ENCODE measurements at regions not wholly inside any gene's neighbourhood (a gene's known extent, or its start where the extent isn't known, plus 50 kb on each side); places are given as distances from the start of the nearest gene placed in this dataset.

DNA sequence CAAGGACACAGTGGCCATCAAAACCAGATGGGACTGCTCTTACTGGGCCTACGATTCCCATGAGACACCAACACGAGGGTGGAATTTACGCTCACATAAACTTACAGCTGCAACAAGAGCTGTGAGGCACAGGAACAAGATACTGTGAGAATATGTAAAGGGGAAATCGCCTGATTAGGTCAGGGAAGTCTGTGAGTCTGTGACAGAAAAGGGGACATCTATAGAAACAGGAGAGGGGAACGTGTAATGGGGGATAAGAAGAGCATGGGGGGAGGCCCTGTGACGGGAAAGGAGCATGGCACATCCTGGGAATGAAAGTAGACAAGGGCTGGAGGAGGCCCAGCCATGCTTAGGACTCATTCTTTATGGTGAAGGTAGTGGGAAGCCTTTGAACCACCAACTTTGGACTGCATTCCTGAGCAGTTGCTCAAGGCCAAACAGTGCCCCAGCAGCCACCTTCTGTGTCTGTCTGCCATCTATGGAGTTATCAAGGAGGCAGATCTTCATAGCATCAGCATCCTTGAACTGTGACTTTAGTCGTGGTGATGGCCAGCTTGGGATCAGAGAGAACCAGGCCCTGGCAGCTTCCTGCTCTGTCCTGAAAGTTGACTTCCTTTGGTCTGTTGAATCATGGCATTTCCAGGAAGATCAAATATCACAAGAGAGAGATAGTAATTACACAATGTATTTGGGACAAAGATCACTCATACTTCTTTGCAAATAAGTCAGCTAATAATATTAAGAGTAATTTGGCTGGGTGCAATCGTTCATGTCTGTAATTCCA, 87.9 kb upstream of the FAM169A start:
- DNase-seq, result no peak

GRCh38 chr5:74953554-74953936, 87.4 kb upstream of the FAM169A start:
- no peak for DNase-seq

DNA sequence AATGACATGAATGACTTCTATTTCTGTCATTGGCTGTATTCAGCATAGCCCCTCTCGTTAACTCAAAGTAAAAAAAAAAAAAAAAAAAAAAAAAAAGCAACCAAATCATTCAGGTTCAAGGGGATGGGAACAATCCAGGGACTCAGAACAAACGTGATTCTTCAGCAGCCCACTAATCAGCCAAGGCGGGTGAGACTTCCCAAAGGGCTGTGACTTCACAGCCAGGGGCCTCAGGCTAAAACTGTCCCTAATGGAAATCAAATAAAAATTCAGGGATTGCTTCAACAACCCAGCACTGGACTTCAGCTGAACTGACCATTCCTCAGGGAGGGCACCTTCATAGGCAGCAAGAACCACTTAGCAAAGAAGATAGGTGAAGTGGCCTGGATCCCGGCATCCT, 86.2 kb upstream of the FAM169A start:
- DNase-seq, result no peak

- no peak for DNase-seq
Observed at GRCh38 chr5:74951865-74952264, 85.7 kb upstream of the FAM169A start.

- DNase-seq, result no peak
Observed at GRCh38 chr5:74950836-74951515, 84.8 kb upstream of the FAM169A start.

DNA sequence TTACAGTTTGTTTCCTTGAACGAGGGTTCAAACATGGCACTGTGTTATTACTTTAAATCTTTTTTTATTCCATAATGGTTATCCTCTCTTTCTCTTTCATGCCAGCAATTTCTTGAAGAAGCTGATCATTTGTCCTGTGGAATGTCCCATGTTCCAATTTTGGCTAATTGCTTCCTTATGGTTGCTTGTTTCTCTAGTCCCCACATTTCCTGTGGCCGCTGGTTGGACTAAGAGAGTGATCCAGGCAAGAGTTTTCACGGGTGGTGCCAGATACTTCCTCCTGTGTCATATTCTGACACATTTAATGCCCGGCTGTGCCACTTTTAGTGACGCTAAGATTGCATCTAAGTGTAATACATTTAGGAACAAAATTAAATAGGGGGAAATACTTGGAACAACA, 83.8 kb upstream of the FAM169A start:
- no peak for DNase-seq

GRCh38 chr5:74948031-74948546, 81.9 kb upstream of the FAM169A start:
- no peak for DNase-seq

GRCh38 chr5:74946471-74946870, 80.3 kb upstream of the FAM169A start:
- no peak for DNase-seq

- no peak for DNase-seq
Observed at GRCh38 chr5:74945561-74946165, 79.5 kb upstream of the FAM169A start.

- DNase-seq, result no peak
Observed at GRCh38 chr5:74943905-74944304, 77.7 kb upstream of the FAM169A start.

- DNase-seq, result no peak
Observed at GRCh38 chr5:74942622-74943286, 76.6 kb upstream of the FAM169A start.

GRCh38 chr5:74940782-74941353, 74.7 kb upstream of the FAM169A start:
- no peak for DNase-seq

DNA sequence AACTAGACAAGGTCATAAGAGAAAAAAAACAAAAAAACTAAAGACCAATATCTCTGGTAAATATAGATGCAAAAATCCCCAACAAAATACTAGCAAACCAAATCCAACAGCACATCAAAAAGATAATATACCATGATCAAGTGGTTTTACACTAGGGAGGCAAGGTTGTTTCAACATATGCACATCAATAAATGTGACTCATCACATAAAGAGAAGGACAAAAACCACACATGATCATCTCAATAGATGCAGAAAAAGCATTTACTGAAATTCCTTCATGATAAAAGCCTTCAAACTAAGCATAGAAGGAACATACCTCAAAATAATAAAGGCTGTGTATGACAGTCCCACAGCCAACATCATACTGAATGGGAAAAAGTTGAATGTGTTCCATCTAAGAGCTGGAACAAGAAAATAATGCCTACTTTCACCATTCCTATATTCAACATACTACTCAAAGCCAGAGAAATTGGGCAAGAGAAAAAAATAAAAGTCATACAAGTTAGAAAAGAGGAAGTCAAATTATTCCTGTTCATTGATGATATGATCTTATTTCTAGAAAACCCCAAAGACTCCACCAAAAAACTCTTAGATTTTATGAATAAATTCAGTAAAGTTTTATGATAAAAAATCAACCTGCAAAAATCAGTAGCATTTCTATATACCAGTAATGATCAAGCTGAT, 72.2 kb upstream of the FAM169A start:
- DNase-seq, result peak; percentile 25

- DNase-seq, result no peak
Observed at GRCh38 chr5:74935752-74936091, 69.5 kb upstream of the FAM169A start.

DNA sequence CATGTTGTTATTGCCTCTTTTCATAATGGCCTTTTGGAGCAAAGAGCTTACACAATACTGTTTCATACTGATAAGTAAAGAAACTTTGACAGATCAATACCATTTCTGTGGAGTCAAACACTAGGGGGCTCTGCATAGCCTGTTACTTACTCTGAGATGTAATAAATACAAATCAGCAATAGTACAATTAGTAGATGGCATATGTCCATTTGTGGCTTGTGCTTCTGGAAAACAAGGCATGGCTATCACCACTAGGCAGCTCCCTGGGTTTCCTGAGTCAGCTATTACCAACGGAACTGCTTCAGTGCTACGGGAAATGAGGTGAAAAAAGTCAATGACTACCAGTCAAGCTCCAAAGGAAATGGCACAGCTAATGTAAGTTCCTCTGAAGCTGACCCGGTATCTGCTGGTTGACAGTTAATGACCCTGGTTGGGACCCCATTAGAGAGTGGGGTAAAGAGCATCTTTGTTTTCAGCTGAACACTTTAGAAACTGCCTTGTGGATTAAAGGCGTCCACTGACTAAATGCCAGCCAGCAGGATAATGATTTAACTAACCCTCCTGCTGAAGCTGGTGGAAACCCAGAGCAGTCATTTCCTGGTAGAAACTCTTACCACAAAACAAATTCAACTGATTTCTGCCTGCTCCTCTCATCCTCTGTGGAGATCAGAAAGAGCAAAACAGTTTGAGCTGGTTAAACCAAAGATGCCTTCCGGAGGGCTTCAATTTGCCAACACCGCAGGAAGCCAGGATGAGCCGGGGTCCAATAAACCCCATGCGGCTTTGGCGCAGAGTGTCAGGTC, 69.0 kb upstream of the FAM169A start:
- no peak for DNase-seq

GRCh38 chr5:74927336-74927735, 61.1 kb upstream of the FAM169A start:
- DNase-seq, result no peak

DNA sequence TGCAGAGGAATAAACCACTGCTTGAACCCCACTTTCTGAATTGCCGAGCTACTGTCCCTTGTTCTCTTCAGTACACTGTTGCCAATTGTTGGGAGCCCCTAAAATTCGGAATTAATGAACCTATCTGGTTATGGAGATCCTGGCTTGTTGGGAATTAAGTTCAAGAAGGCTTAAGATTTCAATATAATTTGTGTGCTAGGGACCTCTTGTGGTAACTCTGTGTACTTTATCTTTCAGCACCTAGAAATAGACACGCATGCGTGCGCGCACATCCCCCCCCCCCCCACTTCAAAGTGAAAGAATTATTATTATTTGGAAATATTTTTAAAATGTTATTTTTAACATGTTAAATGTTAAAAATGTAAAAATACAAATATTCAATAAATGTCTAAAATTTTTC, 53.3 kb upstream of the FAM169A start:
- DNase-seq, result peak; percentile 61

GRCh38 chr5:74919041-74919440, 52.9 kb upstream of the FAM169A start:
- DNase-seq, result no peak

DNA sequence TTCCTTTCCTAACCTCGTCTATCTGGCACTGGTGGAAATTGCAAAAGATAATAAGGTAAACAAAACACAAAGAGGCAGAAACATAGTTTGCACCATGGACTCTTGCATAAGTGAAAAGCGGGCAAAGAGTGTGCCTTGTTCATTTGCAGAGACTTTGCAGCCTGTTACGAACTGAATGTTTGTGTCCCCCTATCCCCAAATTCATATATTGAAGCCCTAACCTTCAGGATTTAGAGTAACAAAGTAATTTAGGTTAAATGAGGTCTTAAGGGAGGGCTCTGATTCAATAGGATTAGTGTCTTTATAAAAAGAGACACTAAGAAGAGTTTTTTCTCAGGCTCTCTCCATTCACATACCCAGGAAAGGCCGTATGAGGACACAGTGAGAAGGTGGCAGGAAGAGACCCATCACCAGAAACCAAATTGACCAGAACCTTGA, 52.1 kb upstream of the FAM169A start:
- DNase-seq, result no peak

- DNase-seq, result no peak
Observed at GRCh38 chr5:74916831-74917710, 50.9 kb upstream of the FAM169A start.

All from inflammatory macrophage treated with lipopolysaccharide for 4 hours (primary cell).